H9 (cell line): ENCODE measurements at regions not wholly inside any gene's neighbourhood (a gene's known extent, or its start where the extent isn't known, plus 50 kb on each side); places are given as distances from the start of the nearest gene placed in this dataset.

Experiments
- DNase-seq: peaks from one replicate; pipeline ENCODE4 v3.0.0-alpha.2; 2017
- H2AFZ ChIP-seq: one replicate; pipeline ENCODE4 v1.6.1; 2013; ENCODE audit warnings: mild to moderate bottlenecking, low read length, control low read depth, moderate library complexity
- H2AK5ac ChIP-seq: 2 replicates; pipeline ENCODE4 v1.6.1; 2013; ENCODE audit warnings: low read length, control low read depth, mixed read lengths; ENCODE audit not compliant: insufficient read length
- H2BK120ac ChIP-seq: one replicate; pipeline ENCODE4 v1.6.1; 2013; ENCODE audit warnings: low read depth, mild to moderate bottlenecking, low read length, control low read depth, inconsistent platforms; ENCODE audit not compliant: poor library complexity, severe bottlenecking
- H2BK12ac ChIP-seq: 2 replicates; pipeline ENCODE4 v1.6.1; 2013; ENCODE audit warnings: low read length, control low read depth, mixed read lengths, low read depth; ENCODE audit not compliant: insufficient read length
- H2BK15ac ChIP-seq: 2 replicates; pipeline ENCODE4 v1.6.1; 2013; ENCODE audit warnings: low read depth, low read length, control low read depth
- H2BK20ac ChIP-seq: one replicate; pipeline ENCODE4 v1.6.1; 2013; ENCODE audit warnings: low read depth, mild to moderate bottlenecking, low read length, control low read depth, inconsistent platforms; ENCODE audit not compliant: poor library complexity, severe bottlenecking
- H2BK5ac ChIP-seq: 2 replicates; pipeline ENCODE4 v1.6.1; 2013; ENCODE audit warnings: low read length, control low read depth, mixed read lengths; ENCODE audit not compliant: insufficient read length
- H3K14ac ChIP-seq: 2 replicates; pipeline ENCODE4 v1.6.1; 2013; ENCODE audit warnings: low read length, control low read depth; ENCODE audit not compliant: insufficient read depth
- H3K18ac ChIP-seq: 2 replicates; pipeline ENCODE4 v1.6.1; 2013; ENCODE audit warnings: low read depth, mild to moderate bottlenecking, mixed read lengths, low read length, control low read depth; ENCODE audit not compliant: insufficient read length
- H3K23ac ChIP-seq: 2 replicates; pipeline ENCODE4 v1.6.1; 2013; ENCODE audit warnings: low read length, control low read depth, mixed read lengths, low read depth; ENCODE audit not compliant: insufficient read length
- H3K23me2 ChIP-seq: 2 replicates; pipeline ENCODE4 v1.6.1; 2013; ENCODE audit warnings: low read depth, mild to moderate bottlenecking, mixed read lengths, low read length, control low read depth; ENCODE audit not compliant: insufficient read length, poor library complexity, severe bottlenecking
- H3K27ac ChIP-seq: 2 replicates; pipeline ENCODE4 v1.5.1; 2013; ENCODE audit warnings: low read length, control low read depth, mixed read lengths, low read depth; ENCODE audit not compliant: insufficient read length
- H3K27me3 ChIP-seq: 2 replicates; pipeline ENCODE4 v1.6.1; 2013; ENCODE audit warnings: low read length, control low read depth, inconsistent platforms; ENCODE audit not compliant: insufficient read depth
- H3K4ac ChIP-seq: 2 replicates; pipeline ENCODE4 v1.6.1; 2013; ENCODE audit warnings: low read depth, mild to moderate bottlenecking, control low read depth, inconsistent platforms, low read length, moderate library complexity
- H3K4me1 ChIP-seq: 2 replicates; pipeline ENCODE4 v1.6.1; 2013; ENCODE audit warnings: low read length, control low read depth, inconsistent platforms; ENCODE audit not compliant: insufficient read depth
- H3K4me2 ChIP-seq: 2 replicates; pipeline ENCODE4 v1.6.1; 2013; ENCODE audit warnings: low read length, control low read depth, mixed read lengths; ENCODE audit not compliant: insufficient read length, insufficient read depth
- H3K56ac ChIP-seq: 2 replicates; pipeline ENCODE4 v1.6.1; 2013; ENCODE audit warnings: low read depth, mild to moderate bottlenecking, mixed read lengths, low read length, control low read depth; ENCODE audit not compliant: insufficient read length
- H3K79me1 ChIP-seq: 2 replicates; pipeline ENCODE4 v1.6.1; 2013; ENCODE audit warnings: low read depth, mild to moderate bottlenecking, moderate library complexity, low read length, control low read depth, inconsistent platforms; ENCODE audit not compliant: insufficient read depth, poor library complexity, severe bottlenecking
- H3K79me2 ChIP-seq: 2 replicates; pipeline ENCODE4 v1.6.1; 2013; ENCODE audit warnings: low read length, control low read depth, inconsistent platforms; ENCODE audit not compliant: insufficient read depth
- H3K9ac ChIP-seq: 2 replicates; pipeline ENCODE4 v1.6.1; 2013; ENCODE audit warnings: low read length, control low read depth, mixed read lengths; ENCODE audit not compliant: insufficient read length; ENCODE audit errors: extremely low read depth
- H3K9me3 ChIP-seq: one replicate; pipeline ENCODE4 v1.6.1; 2013; ENCODE audit warnings: low read depth, low read length, inconsistent platforms; ENCODE audit not compliant: control insufficient read depth
- H3T11ph ChIP-seq: one replicate; pipeline ENCODE4 v1.6.1; 2013; ENCODE audit warnings: mild to moderate bottlenecking, low read length, control low read depth, inconsistent platforms
- H4K20me1 ChIP-seq: one replicate; pipeline ENCODE4 v1.6.1; 2013; ENCODE audit not compliant: control insufficient read depth, insufficient read length, insufficient read depth
- H4K5ac ChIP-seq: 2 replicates; pipeline ENCODE4 v1.6.1; 2013; ENCODE audit warnings: low read depth, mild to moderate bottlenecking, mixed read lengths, low read length, control low read depth; ENCODE audit not compliant: insufficient read length
- H4K8ac ChIP-seq: replicated peaks from 2 replicates; pipeline ENCODE4 v1.6.1; 2013; ENCODE audit warnings: low read length, control low read depth, mixed read lengths, low read depth; ENCODE audit not compliant: insufficient read length
- H4K91ac ChIP-seq: 2 replicates; pipeline ENCODE4 v1.6.1; 2013; ENCODE audit warnings: low read depth, mild to moderate bottlenecking, moderate library complexity, mixed read lengths, low read length, control low read depth; ENCODE audit not compliant: insufficient read length
- H3K27ac Mint-ChIP-seq, 3 experiments: 2 replicates in 2 of 3; 3 replicates in 1 of 3; pipeline ENCODE4 v1.8.0; 2020 to 2021; ENCODE audit warnings: mixed read lengths in 3 of 3, mild to moderate bottlenecking in 1 of 3, moderate library complexity in 1 of 3
- H3K27me3 Mint-ChIP-seq: 2 replicates; pipeline ENCODE4 v1.8.0; 2021; ENCODE audit warnings: low read depth, mild to moderate bottlenecking, moderate library complexity, mixed read lengths
- H3K36me3 Mint-ChIP-seq, 3 experiments: 2 replicates in 2 of 3; 3 replicates in 1 of 3; pipeline ENCODE4 v1.8.0; 2020 to 2021; ENCODE audit warnings: low read depth in 3 of 3, mixed read lengths in 3 of 3; ENCODE audit not compliant: insufficient read depth in 1 of 3
- H3K4me1 Mint-ChIP-seq, 2 experiments: 2 replicates each; pipeline ENCODE4 v1.8.0; 2020; ENCODE audit warnings: mixed read lengths in 2 of 2
- H3K4me3 Mint-ChIP-seq, 2 experiments: 2 replicates in 1 of 2; 3 replicates in 1 of 2; pipeline ENCODE4 v1.8.0; 2020 to 2021; ENCODE audit warnings: mild to moderate bottlenecking in 2 of 2, mixed read lengths in 2 of 2, moderate library complexity in 1 of 2
- H3K9me3 Mint-ChIP-seq, 2 experiments: 2 replicates in 1 of 2; 3 replicates in 1 of 2; pipeline ENCODE4 v1.8.0; 2020; ENCODE audit warnings: mild to moderate bottlenecking in 2 of 2, mixed read lengths in 2 of 2, moderate library complexity in 1 of 2
- WGBS: extraction: QIAGEN DNeasy Blood & Tissue Kit; methylation state at CpG from one replicate; pipeline ENCODE4 v1.1.7; 2013; ENCODE audit warnings: missing lambda C conversion rate, low lambda C conversion rate, mixed read lengths; ENCODE audit not compliant: insufficient read length; ENCODE audit errors: extremely low coverage; 5-methylcytosine and 5-hydroxymethylcytosine counted together
- TF ChIP-seq, protein P1 (sequence below): fragments of 200-600 bp; sonication (generic); conservative IDR thresholded peaks from 3 replicates; pipeline ENCODE4 v1.8.0; 2021; ENCODE audit warnings: antibody characterized with exemption, mild to moderate bottlenecking

- Histone ChIP-seq H4K8ac (no peak overlapping the region), H3K79me1 (no peaks in the 10 kb centered on the region), H3K4ac (no peak overlapping the region), H2BK20ac (no peak overlapping the region), H3K27me3 (no peaks in the 10 kb centered on the region), H3K79me2 (no peaks in the 10 kb centered on the region), H2AK5ac (no peak overlapping the region), H2BK12ac (no peak overlapping the region), H3K23me2 (no peaks in the 10 kb centered on the region), H4K20me1 (no peaks in the 10 kb centered on the region), H4K91ac (no peak overlapping the region), H3K23ac (no peak overlapping the region), H2BK120ac (no peak overlapping the region), H3K18ac (no peak overlapping the region), H3K9ac (no peak overlapping the region), H2BK5ac (no peak overlapping the region), H2AFZ (no peak overlapping the region), H3K27ac (no peak overlapping the region), H2BK15ac (no peak overlapping the region), H3K4me1 (no peaks in the 10 kb centered on the region), H3K56ac (no peak overlapping the region), H3T11ph (no peak overlapping the region), H3K9me3 (peaks cover 53% of the 10 kb centered on the region), H3K4me2 (no peak overlapping the region), H3K14ac (no peak overlapping the region), H4K5ac (no peak overlapping the region)
- peaks cover 13 to 27% (median 20%) of the 10 kb centered on the region in 3 experiments for H3K36me3 Mint-ChIP-seq
- no peak for DNase-seq
- no peaks in the 10 kb centered on the region for H3K27me3 Mint-ChIP-seq
- no CpG with 5 or more reads among the region's 4 CpGs for WGBS
- no peaks in the 10 kb centered on the region for H3K4me1 Mint-ChIP-seq
- TF ChIP-seq, protein P1, sequence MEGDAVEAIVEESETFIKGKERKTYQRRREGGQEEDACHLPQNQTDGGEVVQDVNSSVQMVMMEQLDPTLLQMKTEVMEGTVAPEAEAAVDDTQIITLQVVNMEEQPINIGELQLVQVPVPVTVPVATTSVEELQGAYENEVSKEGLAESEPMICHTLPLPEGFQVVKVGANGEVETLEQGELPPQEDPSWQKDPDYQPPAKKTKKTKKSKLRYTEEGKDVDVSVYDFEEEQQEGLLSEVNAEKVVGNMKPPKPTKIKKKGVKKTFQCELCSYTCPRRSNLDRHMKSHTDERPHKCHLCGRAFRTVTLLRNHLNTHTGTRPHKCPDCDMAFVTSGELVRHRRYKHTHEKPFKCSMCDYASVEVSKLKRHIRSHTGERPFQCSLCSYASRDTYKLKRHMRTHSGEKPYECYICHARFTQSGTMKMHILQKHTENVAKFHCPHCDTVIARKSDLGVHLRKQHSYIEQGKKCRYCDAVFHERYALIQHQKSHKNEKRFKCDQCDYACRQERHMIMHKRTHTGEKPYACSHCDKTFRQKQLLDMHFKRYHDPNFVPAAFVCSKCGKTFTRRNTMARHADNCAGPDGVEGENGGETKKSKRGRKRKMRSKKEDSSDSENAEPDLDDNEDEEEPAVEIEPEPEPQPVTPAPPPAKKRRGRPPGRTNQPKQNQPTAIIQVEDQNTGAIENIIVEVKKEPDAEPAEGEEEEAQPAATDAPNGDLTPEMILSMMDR: no peak
- H3K4me3 Mint-ChIP-seq: no peak overlapping the region
- H3K27ac Mint-ChIP-seq: no peak overlapping the region
- peaks cover 89 to 98% of the 10 kb centered on the region in 2 experiments for H3K9me3 Mint-ChIP-seq
Measured at GRCh38 chr15:19956124-19956796, 585.3 kb downstream of the GOLGA6L6 start.
